ENCODE measurements at regions not wholly inside any gene's neighbourhood (a gene's known extent, or its start where the extent isn't known, plus 50 kb on each side); places are given as distances from the start of the nearest gene placed in this dataset.

DNA sequence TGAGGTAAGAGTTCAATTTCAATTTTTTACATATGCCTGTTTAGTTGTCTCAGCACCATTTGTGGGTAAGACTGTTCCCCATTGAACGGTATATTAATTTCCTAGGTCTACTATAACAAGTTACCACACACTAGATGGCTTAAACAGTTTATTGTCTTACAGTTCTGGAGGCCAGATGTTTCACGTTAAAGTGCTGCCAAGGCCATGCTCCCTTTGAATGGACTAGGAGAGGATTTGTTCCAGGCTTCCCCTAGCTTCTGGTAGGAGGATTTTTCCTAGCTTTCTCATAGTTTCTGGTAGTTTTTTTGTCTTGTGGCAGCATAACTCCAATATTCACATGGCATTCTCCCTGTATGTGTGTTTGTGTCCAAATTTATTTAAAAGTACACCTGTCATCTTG is 149.3 kb upstream of the CYSLTR1 start:
- no peak for DNase-seq (ENCODE audit: low spot score)

DNA sequence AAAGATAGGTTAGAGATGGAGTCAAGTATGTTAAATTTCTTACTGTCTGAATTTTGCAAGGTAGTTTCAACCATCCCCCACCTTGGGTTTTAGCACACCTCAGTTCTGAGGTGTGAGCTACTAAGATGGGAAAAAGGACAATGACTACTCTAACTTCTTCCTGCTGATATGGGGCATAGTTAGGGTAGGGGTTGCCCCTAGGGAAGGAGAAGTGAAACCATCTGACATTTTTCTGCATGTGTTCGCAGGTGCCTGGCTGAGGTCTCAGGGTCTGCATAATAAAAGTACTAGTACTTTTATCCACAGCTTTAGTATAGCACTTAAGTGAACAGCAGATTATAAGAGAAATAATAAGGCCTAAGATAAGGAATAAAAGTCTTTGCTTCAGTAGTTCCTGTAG is 129.5 kb upstream of the CYSLTR1 start:
- DNase-seq (ENCODE audit: low spot score) = no peak

DNA sequence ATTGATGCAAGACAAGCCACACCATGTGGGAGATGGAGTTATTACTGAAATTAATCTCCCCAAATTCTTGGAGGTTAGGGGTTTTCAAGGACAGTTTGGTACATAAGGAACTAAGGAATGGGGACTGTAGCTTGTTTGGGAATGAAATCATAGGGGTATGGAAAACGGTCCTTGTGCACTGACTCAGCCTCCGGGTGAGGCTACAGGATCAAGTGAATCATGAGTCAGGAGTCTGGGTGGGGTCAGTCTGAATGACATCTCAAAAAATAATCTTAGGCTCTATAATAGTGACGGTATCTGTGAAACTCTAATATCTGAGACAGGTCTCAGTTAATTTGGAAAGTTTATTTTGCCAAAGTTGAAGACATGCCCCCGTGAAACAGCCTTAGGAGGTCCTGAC is 128.5 kb upstream of the CYSLTR1 start:
- peak; percentile 2 for DNase-seq (ENCODE audit: low spot score)

DNA sequence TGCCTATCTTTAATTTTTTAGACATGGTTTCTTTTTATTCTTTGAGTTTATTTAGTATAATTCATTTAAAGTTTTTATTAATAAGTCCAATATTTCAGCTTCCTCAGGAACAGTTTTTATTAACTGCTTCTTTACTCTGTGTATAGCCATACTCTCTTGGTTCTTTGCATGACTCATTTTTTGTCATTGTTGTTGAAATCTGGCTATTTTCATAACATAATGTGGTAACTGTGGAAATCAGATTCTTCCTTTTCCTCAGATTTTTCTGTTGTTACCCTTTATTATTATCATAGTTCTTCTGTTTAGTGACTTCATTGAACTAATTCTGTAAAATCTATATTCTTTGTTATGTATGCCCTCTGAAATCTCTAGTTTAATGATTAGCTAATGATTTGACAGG is 124.9 kb upstream of the CYSLTR1 start:
- DNase-seq (ENCODE audit: low spot score) = no peak

GRCh38 chrX:78437621-78438020 is 110.2 kb upstream of the CYSLTR1 start:
- DNase-seq (ENCODE audit: low spot score) = no peak

GRCh38 chrX:78429172-78429571 is 101.8 kb upstream of the CYSLTR1 start:
- no peak for DNase-seq (ENCODE audit: low spot score)

DNA sequence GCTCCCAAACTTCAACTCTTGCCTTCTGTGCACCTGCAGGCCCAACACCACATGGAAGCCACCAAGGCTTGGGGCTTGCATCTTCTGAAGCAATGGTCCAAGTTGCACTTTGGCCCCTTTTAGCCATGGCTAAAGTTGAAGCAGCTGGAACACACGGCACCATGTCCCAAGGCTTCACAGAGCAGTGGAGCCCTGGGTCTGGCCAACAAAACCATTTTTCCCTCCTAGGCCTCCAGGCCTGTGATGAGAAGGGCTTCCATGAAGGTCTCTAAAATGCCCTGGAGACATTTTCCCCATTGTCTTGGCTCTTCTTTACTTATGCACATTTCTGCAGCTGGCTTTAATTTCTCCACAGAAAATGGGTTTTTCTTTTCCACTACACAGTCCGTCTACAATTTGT is 61.3 kb upstream of the CYSLTR1 start:
- DNase-seq (ENCODE audit: low spot score) = no peak

- DNase-seq (ENCODE audit: low spot score) = no peak
Observed at GRCh38 chrX:78387364-78387763, 60.0 kb upstream of the CYSLTR1 start.

GRCh38 chrX:78384486-78384885 is 57.1 kb upstream of the CYSLTR1 start:
- no peak for DNase-seq (ENCODE audit: low spot score)

- DNase-seq (ENCODE audit: low spot score) = no peak
Observed at GRCh38 chrX:78383594-78383993, 56.2 kb upstream of the CYSLTR1 start.

- no peak for DNase-seq (ENCODE audit: low spot score)
Observed at GRCh38 chrX:78378476-78379115, 51.2 kb upstream of the CYSLTR1 start.

All from GM03348 (cell line).